HL-60 (cell line): ENCODE measurements at regions not wholly inside any gene's neighbourhood (a gene's known extent, or its start where the extent isn't known, plus 50 kb on each side); places are given as distances from the start of the nearest gene placed in this dataset.

Experiments used
- GABPA ChIP-seq: IDR thresholded peaks from 2 replicates; pipeline ENCODE4 v1.6.1; 2012; ENCODE audit warnings: low read depth
- POLR2AphosphoS5 ChIP-seq: IDR thresholded peaks from 2 replicates; pipeline ENCODE4 v1.6.1; 2012; ENCODE audit warnings: low read depth
- SPI1 ChIP-seq: IDR thresholded peaks from 2 replicates; pipeline ENCODE4 v1.6.1; 2012; ENCODE audit warnings: low read depth, mild to moderate bottlenecking, borderline replicate concordance
- TF ChIP-seq, protein P1 (sequence below): IDR thresholded peaks from one replicate; pipeline ENCODE4 v1.5.1; 2011; ENCODE audit warnings: low read length, control low read depth, inconsistent platforms; ENCODE audit not compliant: insufficient read depth
- TF ChIP-seq, protein P2 (sequence below): IDR thresholded peaks from 2 replicates; pipeline ENCODE4 v1.6.1; 2012; ENCODE audit warnings: low read depth; ENCODE audit not compliant: insufficient replicate concordance

DNA sequence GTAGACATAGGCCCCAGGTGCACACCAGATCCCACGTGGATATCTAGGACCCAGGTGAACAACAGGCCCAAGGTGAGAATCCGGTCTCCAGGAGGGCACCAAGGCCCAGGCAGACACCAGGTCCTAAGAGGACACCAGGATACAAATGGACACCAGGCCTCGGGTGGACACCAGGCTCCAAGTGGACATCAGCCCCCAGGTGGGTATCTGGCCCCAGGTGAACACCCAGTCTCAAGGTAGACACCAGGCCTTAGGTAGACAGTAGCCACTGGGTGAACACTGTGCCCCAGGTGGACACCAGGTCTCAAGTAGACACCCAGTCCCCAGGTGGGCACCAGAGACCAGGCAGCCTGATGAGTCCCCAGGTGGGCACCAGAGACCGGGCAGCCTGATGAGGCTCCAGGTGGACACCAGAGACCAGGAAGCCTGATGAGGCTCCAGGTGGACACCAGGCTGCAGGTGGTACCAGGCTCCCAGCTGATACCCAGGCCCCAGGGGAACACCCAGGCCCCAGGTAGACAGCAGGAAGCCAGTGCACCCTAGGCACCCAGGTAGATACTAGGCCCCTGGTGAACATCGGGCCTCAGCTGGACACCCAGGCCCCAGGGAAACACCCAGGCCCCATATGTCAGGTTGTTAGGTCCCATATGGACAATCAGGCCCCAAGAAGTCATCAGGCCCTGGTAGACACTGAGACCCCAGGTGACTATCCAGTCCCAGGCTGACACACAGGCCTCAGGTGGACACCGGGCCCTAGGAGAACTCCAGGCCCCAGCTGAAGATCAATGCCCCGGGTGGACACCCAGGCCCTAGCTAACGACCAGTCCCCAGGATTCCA is 55.1 kb upstream of the SEPTIN5 start:
- TF ChIP-seq, protein P1, sequence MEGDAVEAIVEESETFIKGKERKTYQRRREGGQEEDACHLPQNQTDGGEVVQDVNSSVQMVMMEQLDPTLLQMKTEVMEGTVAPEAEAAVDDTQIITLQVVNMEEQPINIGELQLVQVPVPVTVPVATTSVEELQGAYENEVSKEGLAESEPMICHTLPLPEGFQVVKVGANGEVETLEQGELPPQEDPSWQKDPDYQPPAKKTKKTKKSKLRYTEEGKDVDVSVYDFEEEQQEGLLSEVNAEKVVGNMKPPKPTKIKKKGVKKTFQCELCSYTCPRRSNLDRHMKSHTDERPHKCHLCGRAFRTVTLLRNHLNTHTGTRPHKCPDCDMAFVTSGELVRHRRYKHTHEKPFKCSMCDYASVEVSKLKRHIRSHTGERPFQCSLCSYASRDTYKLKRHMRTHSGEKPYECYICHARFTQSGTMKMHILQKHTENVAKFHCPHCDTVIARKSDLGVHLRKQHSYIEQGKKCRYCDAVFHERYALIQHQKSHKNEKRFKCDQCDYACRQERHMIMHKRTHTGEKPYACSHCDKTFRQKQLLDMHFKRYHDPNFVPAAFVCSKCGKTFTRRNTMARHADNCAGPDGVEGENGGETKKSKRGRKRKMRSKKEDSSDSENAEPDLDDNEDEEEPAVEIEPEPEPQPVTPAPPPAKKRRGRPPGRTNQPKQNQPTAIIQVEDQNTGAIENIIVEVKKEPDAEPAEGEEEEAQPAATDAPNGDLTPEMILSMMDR = no peak
- TF ChIP-seq GABPA (no peak), POLR2AphosphoS5 (no peak), SPI1 (no peak)
- TF ChIP-seq, protein P2, sequence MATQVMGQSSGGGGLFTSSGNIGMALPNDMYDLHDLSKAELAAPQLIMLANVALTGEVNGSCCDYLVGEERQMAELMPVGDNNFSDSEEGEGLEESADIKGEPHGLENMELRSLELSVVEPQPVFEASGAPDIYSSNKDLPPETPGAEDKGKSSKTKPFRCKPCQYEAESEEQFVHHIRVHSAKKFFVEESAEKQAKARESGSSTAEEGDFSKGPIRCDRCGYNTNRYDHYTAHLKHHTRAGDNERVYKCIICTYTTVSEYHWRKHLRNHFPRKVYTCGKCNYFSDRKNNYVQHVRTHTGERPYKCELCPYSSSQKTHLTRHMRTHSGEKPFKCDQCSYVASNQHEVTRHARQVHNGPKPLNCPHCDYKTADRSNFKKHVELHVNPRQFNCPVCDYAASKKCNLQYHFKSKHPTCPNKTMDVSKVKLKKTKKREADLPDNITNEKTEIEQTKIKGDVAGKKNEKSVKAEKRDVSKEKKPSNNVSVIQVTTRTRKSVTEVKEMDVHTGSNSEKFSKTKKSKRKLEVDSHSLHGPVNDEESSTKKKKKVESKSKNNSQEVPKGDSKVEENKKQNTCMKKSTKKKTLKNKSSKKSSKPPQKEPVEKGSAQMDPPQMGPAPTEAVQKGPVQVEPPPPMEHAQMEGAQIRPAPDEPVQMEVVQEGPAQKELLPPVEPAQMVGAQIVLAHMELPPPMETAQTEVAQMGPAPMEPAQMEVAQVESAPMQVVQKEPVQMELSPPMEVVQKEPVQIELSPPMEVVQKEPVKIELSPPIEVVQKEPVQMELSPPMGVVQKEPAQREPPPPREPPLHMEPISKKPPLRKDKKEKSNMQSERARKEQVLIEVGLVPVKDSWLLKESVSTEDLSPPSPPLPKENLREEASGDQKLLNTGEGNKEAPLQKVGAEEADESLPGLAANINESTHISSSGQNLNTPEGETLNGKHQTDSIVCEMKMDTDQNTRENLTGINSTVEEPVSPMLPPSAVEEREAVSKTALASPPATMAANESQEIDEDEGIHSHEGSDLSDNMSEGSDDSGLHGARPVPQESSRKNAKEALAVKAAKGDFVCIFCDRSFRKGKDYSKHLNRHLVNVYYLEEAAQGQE = no peak
